Ovary (tissue), 3 donors: ENCODE measurements at regions not wholly inside any gene's neighbourhood (a gene's known extent, or its start where the extent isn't known, plus 50 kb on each side); places are given as distances from the start of the nearest gene placed in this dataset.

ENCODE experiments used
- CTCF ChIP-seq, 3 donors: fragments of 450-650 bp in 2 of 3; fragments of 200-600 bp in 1 of 3; IDR thresholded peaks; one replicate each; pipeline versions ENCODE4 v1.5.1 to v1.8.0; 2016 to 2022; ENCODE audit warnings: antibody characterized with exemption in 3 of 3, mild to moderate bottlenecking in 1 of 3
- EP300 ChIP-seq: sonication (generic); formaldehyde crosslinking; IDR thresholded peaks from one replicate; pipeline ENCODE4 v1.6.1; 2017; ENCODE audit warnings: antibody characterized with exemption
- POLR2A ChIP-seq: fragments of 450-650 bp; IDR thresholded peaks from one replicate; pipeline ENCODE4 v1.6.1; 2017; ENCODE audit warnings: antibody characterized with exemption, mild to moderate bottlenecking, moderate library complexity
- donor health status: DM: no; HTN: no; CAD: no.

DNA sequence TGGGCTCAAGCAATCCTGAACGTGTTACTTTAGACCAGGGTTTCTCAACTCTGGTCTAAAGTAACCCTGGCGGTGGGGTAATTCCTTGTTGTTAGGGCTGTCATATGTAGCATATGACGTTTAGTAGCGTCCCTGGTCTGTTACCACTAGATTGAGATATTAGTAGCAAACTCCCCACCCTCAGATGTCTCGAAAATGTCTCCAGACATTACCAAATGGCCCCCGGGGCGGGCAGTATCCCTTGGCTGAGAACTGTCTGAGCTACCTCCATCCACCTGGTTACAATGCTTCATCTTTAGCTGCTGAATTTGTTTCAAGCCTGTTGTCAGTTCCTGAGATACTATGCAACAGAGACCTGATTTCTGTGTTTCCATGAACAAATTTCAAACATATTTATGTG is 56.7 kb downstream of the CLDN34 start:
- no peak for TF ChIP-seq POLR2A
- no peak for TF ChIP-seq CTCF (IDR thresholded peaks at IDR 0.05)
- no peak for TF ChIP-seq EP300
